GM12878 (cell line): ENCODE measurements at regions not wholly inside any gene's neighbourhood (a gene's known extent, or its start where the extent isn't known, plus 50 kb on each side); places are given as distances from the start of the nearest gene placed in this dataset.

Experiments used
- GABPA ChIP-seq: IDR thresholded peaks from 2 replicates; pipeline ENCODE4 v1.6.1; 2014; ENCODE audit warnings: antibody characterized with exemption, low read depth, mild to moderate bottlenecking, inconsistent platforms
- NFIC ChIP-seq: IDR thresholded peaks from 2 replicates; pipeline ENCODE4 v1.6.1; 2012; ENCODE audit warnings: low read depth, mild to moderate bottlenecking, inconsistent platforms, low read length, moderate library complexity
- TBL1XR1 ChIP-seq: IDR thresholded peaks from 2 replicates; pipeline ENCODE4 v1.6.1; 2012; ENCODE audit warnings: low read depth, low read length, improper control_type of control experiment
- ZNF217 ChIP-seq: fragments of 450-650 bp; IDR thresholded peaks from 2 replicates; pipeline ENCODE4 v1.6.1; 2017; ENCODE audit warnings: antibody characterized with exemption, mild to moderate bottlenecking
- TF ChIP-seq, protein P1 (sequence below), 3 experiments: IDR thresholded peaks in 2 of 3; conservative IDR thresholded peaks in 1 of 3; 2 replicates each; pipeline ENCODE4 v1.5.1; 2011; ENCODE audit warnings: low read depth in 3 of 3, low read length in 3 of 3, mild to moderate bottlenecking in 3 of 3, control low read depth in 2 of 3, moderate library complexity in 2 of 3, inconsistent platforms in 1 of 3, mixed read lengths in 1 of 3; ENCODE audit not compliant: control insufficient read depth in 2 of 3, insufficient read depth in 1 of 3; ENCODE audit errors: extremely low read depth in 1 of 3
- TF ChIP-seq, protein P2 (sequence below): fragments of 450-650 bp; IDR thresholded peaks from 2 replicates; pipeline ENCODE4 v1.6.1; 2016; ENCODE audit warnings: mild to moderate bottlenecking

DNA sequence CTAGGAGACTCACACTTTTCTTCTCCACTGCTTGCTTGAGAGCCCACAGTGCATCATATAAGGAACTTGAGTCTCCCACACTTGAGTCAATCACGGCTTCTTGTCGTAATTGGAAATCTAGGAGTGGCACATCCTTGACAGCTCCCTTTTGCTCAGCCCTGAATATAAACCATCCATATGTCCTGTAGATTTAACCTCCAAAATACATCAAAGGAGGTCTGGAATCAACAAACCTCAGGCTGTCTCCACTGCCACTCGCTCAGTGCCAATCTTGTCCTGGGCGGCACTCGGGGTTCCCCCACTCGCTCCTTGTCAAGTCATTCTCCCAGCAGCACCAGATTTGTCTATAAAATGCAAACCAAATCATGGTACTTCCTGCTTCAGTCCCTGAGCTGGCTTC is 84.4 kb upstream of the UQCRFS1 start:
- TF ChIP-seq TBL1XR1 = no peak
- no peak for TF ChIP-seq NFIC
- TF ChIP-seq, protein P1, sequence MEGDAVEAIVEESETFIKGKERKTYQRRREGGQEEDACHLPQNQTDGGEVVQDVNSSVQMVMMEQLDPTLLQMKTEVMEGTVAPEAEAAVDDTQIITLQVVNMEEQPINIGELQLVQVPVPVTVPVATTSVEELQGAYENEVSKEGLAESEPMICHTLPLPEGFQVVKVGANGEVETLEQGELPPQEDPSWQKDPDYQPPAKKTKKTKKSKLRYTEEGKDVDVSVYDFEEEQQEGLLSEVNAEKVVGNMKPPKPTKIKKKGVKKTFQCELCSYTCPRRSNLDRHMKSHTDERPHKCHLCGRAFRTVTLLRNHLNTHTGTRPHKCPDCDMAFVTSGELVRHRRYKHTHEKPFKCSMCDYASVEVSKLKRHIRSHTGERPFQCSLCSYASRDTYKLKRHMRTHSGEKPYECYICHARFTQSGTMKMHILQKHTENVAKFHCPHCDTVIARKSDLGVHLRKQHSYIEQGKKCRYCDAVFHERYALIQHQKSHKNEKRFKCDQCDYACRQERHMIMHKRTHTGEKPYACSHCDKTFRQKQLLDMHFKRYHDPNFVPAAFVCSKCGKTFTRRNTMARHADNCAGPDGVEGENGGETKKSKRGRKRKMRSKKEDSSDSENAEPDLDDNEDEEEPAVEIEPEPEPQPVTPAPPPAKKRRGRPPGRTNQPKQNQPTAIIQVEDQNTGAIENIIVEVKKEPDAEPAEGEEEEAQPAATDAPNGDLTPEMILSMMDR (IDR thresholded peaks at IDR 0.05 in 2 of 3, conservative IDR thresholded peaks at IDR 0.05 in 1 of 3; ENCODE audit: control insufficient read depth in 2 of 3, extremely low read depth in 1 of 3, insufficient read depth in 1 of 3, low read depth in 3 of 3, low read length in 3 of 3) = no peak
- no peak for TF ChIP-seq GABPA
- TF ChIP-seq ZNF217 = no peak
- TF ChIP-seq, protein P2, sequence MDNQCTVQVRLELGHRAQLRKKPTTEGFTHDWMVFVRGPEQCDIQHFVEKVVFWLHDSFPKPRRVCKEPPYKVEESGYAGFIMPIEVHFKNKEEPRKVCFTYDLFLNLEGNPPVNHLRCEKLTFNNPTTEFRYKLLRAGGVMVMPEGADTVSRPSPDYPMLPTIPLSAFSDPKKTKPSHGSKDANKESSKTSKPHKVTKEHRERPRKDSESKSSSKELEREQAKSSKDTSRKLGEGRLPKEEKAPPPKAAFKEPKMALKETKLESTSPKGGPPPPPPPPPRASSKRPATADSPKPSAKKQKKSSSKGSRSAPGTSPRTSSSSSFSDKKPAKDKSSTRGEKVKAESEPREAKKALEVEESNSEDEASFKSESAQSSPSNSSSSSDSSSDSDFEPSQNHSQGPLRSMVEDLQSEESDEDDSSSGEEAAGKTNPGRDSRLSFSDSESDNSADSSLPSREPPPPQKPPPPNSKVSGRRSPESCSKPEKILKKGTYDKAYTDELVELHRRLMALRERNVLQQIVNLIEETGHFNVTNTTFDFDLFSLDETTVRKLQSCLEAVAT = no peak
